ENCODE measurements at regions not wholly inside any gene's neighbourhood (a gene's known extent, or its start where the extent isn't known, plus 50 kb on each side); places are given as distances from the start of the nearest gene placed in this dataset.
"Not testable (repeated sequence)": the region's sequence is repeated elsewhere in the genome, so short reads cannot be mapped to it uniquely, and the experiment has no call there.

DNA sequence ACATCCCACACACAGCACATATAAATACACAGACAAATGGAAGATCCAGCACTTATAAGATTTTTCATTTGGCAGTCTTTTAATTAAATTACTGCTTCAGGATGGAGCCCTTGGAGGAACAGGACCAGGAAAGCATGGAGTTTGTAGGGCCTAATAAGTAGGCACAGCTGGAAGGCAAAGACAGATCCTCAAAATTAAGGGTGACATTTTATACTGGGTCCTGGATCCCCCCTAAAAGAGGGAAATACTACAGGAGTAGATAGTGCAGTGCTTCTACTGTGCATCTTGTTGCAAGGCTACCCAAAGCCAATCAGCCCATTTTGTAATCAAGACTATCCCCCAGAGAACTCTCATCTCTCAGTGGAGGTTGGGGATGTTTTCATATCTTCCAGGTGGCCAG lies 1860.7 kb upstream of the PCDH10 start:
- peaks cover 4% of the 10 kb centered on the region for H3K9me3 ChIP-seq (replicated peaks; ENCODE audit: low read length)
- H3K27me3 ChIP-seq (ENCODE audit: control insufficient read depth, insufficient read depth, low read length), result no peaks in the 10 kb centered on the region
- H3K9ac ChIP-seq (ENCODE audit: low read depth, low read length), result no peak overlapping the region
- H3K4me2 ChIP-seq (ENCODE audit: low read length), result no peak overlapping the region
- H3K36me3 ChIP-seq (ENCODE audit: insufficient read depth, low read length), result no peaks in the 10 kb centered on the region
- H3K4me1 ChIP-seq (ENCODE audit: control insufficient read depth, insufficient read depth, low read length), result no peaks in the 10 kb centered on the region
- no peak overlapping the region for H3K4me3 ChIP-seq (ENCODE audit: low read length)

DNA sequence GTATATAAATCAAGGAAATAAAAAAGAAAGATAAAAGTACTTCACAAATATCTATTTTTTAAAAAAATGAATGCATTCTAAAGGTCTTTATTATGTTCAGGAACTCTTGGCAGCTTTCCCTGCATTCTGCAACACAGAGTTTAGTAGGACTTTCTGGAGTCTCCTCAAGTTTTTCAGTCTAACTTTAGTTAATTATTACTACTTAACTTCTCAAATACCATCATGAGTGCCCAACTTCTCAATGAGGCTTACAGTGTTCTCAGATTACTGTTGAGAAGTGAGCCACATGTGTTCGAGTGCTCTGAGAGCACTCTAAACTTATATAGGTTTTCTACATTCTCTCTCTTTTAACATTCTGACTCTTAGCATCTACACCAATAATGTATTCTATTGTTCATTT lies 1852.9 kb upstream of the PCDH10 start:
- Histone ChIP-seq H3K36me3 (ENCODE audit: insufficient read depth, low read length) (no peaks in the 10 kb centered on the region), H3K4me3 (ENCODE audit: low read length) (no peak overlapping the region), H3K4me1 (ENCODE audit: control insufficient read depth, insufficient read depth, low read length) (no peaks in the 10 kb centered on the region), H3K4me2 (ENCODE audit: low read length) (no peak overlapping the region), H3K9ac (ENCODE audit: low read depth, low read length) (no peak overlapping the region), H3K9me3 (replicated peaks; ENCODE audit: low read length) (no peaks in the 10 kb centered on the region), H3K27me3 (ENCODE audit: control insufficient read depth, insufficient read depth, low read length) (no peaks in the 10 kb centered on the region)

DNA sequence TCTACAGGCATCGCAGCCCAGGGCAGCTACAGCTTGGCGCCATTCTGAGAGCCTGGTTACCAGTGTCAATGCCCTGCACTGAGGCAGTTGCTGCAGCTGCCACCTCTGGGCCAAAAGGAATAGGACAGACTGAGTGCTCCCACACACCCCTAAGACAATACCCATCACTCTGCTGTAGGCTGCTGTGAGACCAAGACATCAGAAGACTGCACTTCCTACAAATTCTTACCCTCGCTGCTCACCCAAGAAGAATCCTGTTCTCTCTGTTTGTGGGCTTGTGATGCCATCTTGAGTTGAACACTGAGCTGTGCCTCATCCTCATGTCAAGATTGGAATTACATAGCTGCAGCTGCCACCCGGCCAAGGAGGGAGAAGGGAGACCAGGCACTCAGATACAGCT lies 1847.0 kb upstream of the PCDH10 start:
- Histone ChIP-seq H3K27me3 (ENCODE audit: control insufficient read depth, insufficient read depth, low read length) (no peaks in the 10 kb centered on the region), H3K4me2 (ENCODE audit: low read length) (no peak overlapping the region), H3K4me1 (ENCODE audit: control insufficient read depth, insufficient read depth, low read length) (no peaks in the 10 kb centered on the region), H3K9me3 (replicated peaks; ENCODE audit: low read length) (peaks cover 6% of the 10 kb centered on the region), H3K4me3 (ENCODE audit: low read length) (no peak overlapping the region), H3K36me3 (ENCODE audit: insufficient read depth, low read length) (no peaks in the 10 kb centered on the region), H3K9ac (ENCODE audit: low read depth, low read length) (no peak overlapping the region)

DNA sequence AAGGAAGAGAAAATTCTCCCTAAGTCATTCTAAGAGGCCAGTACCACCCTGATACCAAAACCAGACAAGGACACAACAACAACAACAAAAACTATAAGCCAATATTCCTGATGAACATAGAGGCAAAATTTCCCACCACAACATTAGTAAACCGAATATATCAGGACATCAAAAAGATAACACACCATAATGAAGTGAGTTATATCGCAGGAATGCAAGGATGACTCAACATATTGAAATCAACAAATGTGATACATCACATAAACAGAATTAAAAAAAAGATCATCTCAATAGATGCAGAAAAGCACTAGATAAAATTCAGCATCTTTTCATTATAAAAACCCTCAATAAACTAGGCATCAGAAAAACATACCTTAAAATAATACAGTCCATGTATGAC lies 1844.4 kb upstream of the PCDH10 start:
- no peak overlapping the region for H3K4me3 ChIP-seq (ENCODE audit: low read length)
- no peaks in the 10 kb centered on the region for H3K4me1 ChIP-seq (ENCODE audit: control insufficient read depth, insufficient read depth, low read length)
- peaks cover 6% of the 10 kb centered on the region for H3K9me3 ChIP-seq (replicated peaks; ENCODE audit: low read length)
- no peak overlapping the region for H3K9ac ChIP-seq (ENCODE audit: low read depth, low read length)
- H3K4me2 ChIP-seq (ENCODE audit: low read length), result no peak overlapping the region
- H3K36me3 ChIP-seq (ENCODE audit: insufficient read depth, low read length), result no peaks in the 10 kb centered on the region
- H3K27me3 ChIP-seq (ENCODE audit: control insufficient read depth, insufficient read depth, low read length), result no peaks in the 10 kb centered on the region

DNA sequence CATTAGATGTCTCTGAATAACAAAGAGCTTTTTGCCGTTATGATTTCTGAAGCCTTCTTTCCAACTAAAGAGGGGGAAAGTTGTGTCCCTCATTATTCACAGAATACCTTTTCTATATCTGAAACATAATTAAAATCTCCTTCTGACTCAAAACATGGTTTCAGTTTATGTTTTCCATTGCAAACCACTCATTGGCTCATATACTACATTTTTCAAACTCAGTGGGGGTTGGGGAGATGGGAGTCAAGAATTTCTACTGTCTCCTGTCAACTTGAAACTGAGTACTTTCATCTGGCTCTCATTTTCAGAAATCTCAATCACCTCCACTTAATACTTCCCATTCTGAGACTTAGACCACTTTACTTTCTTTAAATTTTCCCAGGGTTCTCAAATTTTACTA lies 1839.5 kb upstream of the PCDH10 start:
- H3K9me3 ChIP-seq (replicated peaks; ENCODE audit: low read length), result no peaks in the 10 kb centered on the region
- H3K9ac ChIP-seq (ENCODE audit: low read depth, low read length), result no peak overlapping the region
- no peaks in the 10 kb centered on the region for H3K36me3 ChIP-seq (ENCODE audit: insufficient read depth, low read length)
- no peak overlapping the region for H3K4me3 ChIP-seq (ENCODE audit: low read length)
- H3K4me2 ChIP-seq (ENCODE audit: low read length), result no peak overlapping the region
- no peaks in the 10 kb centered on the region for H3K27me3 ChIP-seq (ENCODE audit: control insufficient read depth, insufficient read depth, low read length)
- no peaks in the 10 kb centered on the region for H3K4me1 ChIP-seq (ENCODE audit: control insufficient read depth, insufficient read depth, low read length)

DNA sequence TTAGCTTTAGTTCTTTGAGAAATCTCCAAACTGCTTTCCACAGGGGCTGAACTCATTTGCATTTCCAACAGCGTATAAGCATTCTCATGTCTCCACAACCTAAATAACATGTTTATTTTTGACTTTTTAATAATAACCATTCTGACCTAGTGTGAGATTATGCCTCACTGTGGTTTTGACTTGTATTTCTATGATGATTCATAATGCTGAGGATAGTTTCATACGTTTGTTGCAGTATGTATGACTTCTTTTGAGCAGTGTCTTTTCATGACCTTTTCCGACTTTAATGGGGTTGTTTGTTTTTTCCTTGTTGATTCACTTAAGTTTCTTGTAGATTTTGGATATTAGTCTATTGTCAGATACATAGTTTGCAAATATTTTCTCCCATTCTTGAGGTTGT lies 1833.0 kb upstream of the PCDH10 start:
- Histone ChIP-seq H3K9me3 (replicated peaks; ENCODE audit: low read length) (no peaks in the 10 kb centered on the region), H3K4me2 (ENCODE audit: low read length) (no peak overlapping the region), H3K9ac (ENCODE audit: low read depth, low read length) (no peak overlapping the region), H3K4me3 (ENCODE audit: low read length) (no peak overlapping the region), H3K4me1 (ENCODE audit: control insufficient read depth, insufficient read depth, low read length) (no peaks in the 10 kb centered on the region), H3K27me3 (ENCODE audit: control insufficient read depth, insufficient read depth, low read length) (no peaks in the 10 kb centered on the region), H3K36me3 (ENCODE audit: insufficient read depth, low read length) (no peaks in the 10 kb centered on the region)

DNA sequence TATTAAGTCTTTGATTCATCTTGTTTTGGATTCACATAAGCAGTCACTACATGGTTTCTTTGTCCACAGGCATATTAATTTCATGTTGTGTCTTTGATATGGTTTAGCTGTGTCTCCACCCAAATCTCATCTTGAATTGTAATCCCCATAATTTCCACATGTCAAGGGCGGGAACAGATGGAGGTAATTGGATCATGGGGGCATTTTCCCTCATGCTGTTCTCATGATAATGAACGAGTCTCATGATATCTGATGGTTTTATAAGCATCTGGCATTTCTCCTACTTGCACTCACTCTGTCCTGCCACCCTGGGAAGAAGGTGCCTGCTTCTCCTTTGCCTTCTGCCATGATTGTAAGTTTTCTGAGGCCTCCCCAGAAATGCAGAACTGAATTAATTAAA lies 1811.2 kb upstream of the PCDH10 start:
- Histone ChIP-seq H3K4me3 (ENCODE audit: low read length) (no peak overlapping the region), H3K4me2 (ENCODE audit: low read length) (no peak overlapping the region), H3K9me3 (replicated peaks; ENCODE audit: low read length) (no peaks in the 10 kb centered on the region)

DNA sequence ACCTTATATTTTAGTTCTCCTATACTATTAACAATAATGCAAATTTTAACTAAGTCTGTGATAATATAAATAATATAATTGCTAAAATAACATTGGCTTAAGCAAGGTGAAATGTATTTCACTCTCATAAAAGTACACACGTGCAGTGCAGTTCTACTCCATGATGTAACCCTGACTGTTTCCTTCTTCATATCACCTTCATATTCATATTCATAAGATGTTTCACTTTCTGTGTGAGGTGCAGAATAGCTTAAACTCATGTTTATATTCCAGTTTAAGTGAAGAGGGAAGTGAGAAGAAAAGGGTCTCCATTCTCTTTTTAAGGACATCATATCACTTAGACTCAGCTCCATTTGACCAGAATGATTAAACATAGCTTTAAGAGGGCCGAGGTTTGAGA lies 1810.0 kb upstream of the PCDH10 start:
- H3K9me3 ChIP-seq (replicated peaks; ENCODE audit: low read length), result no peaks in the 10 kb centered on the region
- H3K4me2 ChIP-seq (ENCODE audit: low read length), result no peak overlapping the region
- no peaks in the 10 kb centered on the region for H3K4me1 ChIP-seq (ENCODE audit: control insufficient read depth, insufficient read depth, low read length)
- no peak overlapping the region for H3K9ac ChIP-seq (ENCODE audit: low read depth, low read length)
- no peaks in the 10 kb centered on the region for H3K36me3 ChIP-seq (ENCODE audit: insufficient read depth, low read length)
- H3K27me3 ChIP-seq (ENCODE audit: control insufficient read depth, insufficient read depth, low read length), result no peaks in the 10 kb centered on the region
- no peak overlapping the region for H3K4me3 ChIP-seq (ENCODE audit: low read length)

More for the DNA sequence above, 1811.2 kb upstream of the PCDH10 start:
- no peaks in the 10 kb centered on the region for H3K27me3 ChIP-seq (ENCODE audit: control insufficient read depth, insufficient read depth, low read length)
- H3K9ac ChIP-seq (ENCODE audit: low read depth, low read length), result no peak overlapping the region
- H3K4me1 ChIP-seq (ENCODE audit: control insufficient read depth, insufficient read depth, low read length), result no peaks in the 10 kb centered on the region
- H3K36me3 ChIP-seq (ENCODE audit: insufficient read depth, low read length), result no peaks in the 10 kb centered on the region

DNA sequence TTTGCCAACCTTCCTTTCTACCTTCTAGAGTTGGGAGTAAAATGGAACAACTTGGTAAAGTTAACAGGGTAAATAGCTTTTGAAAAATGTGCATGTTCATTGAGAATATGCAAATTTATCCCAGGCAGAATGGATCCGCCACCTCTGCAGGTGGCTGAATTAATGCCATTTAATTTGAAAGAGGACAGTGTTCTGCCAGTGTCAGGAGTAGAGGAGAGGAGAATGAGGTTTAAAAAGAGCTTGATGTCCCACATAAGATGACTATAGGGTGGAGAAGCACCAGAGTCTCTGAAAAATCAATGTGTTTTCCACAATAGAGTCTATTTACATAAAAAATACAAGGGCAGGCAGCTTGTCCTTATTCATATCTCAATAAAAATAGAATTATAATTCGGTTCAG lies 1804.3 kb upstream of the PCDH10 start:
- Histone ChIP-seq H3K9ac (ENCODE audit: low read depth, low read length) (no peak overlapping the region), H3K4me1 (ENCODE audit: control insufficient read depth, insufficient read depth, low read length) (no peaks in the 10 kb centered on the region), H3K36me3 (ENCODE audit: insufficient read depth, low read length) (no peaks in the 10 kb centered on the region), H3K4me2 (ENCODE audit: low read length) (no peak overlapping the region), H3K9me3 (replicated peaks; ENCODE audit: low read length) (no peaks in the 10 kb centered on the region), H3K4me3 (ENCODE audit: low read length) (no peak overlapping the region), H3K27me3 (ENCODE audit: control insufficient read depth, insufficient read depth, low read length) (no peaks in the 10 kb centered on the region)

DNA sequence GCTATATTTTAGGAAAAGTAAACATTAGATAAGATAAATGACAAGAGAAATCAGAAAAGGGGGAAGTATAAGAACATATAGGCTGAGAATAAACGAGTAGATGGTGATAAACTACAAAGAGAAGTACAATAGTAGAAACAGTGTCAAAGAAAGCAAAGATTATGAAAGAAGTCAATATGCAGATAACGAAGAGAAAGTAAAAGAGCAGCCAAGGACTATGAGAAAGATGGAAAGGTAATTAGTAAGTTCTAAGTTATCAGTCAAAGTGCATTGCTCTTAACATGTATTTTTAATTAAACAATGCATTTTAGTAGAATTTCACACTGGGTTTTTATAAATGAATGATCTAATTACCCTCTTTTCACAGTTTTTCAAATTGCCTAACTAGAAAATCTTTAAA lies 1801.3 kb upstream of the PCDH10 start:
- Histone ChIP-seq H3K36me3 (ENCODE audit: insufficient read depth, low read length) (no peaks in the 10 kb centered on the region), H3K27me3 (ENCODE audit: control insufficient read depth, insufficient read depth, low read length) (no peaks in the 10 kb centered on the region), H3K4me3 (ENCODE audit: low read length) (no peak overlapping the region), H3K4me1 (ENCODE audit: control insufficient read depth, insufficient read depth, low read length) (no peaks in the 10 kb centered on the region), H3K4me2 (ENCODE audit: low read length) (no peak overlapping the region), H3K9me3 (replicated peaks; ENCODE audit: low read length) (no peaks in the 10 kb centered on the region), H3K9ac (ENCODE audit: low read depth, low read length) (no peak overlapping the region)

DNA sequence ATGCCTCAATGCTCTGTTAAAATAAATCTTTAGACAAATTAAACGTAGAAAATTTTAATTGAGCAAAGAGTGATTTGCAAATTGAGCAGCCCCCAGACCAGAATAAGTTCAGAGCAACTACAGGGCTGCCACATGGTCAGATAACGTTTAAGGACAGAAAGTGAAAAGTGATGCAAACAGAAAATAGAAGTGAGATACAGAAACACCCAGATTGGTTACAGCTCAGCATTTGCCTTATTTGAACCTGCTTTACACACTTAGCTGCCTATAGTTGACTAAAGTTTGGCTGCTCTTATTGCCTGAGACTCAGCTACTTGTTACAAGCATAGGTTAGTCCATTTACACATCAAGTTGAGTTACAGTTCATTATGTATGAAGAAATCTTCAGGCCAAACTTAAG lies 1800.8 kb upstream of the PCDH10 start:
- no peaks in the 10 kb centered on the region for H3K27me3 ChIP-seq (ENCODE audit: control insufficient read depth, insufficient read depth, low read length)
- H3K4me1 ChIP-seq (ENCODE audit: control insufficient read depth, insufficient read depth, low read length), result no peaks in the 10 kb centered on the region
- H3K9ac ChIP-seq (ENCODE audit: low read depth, low read length), result no peak overlapping the region
- no peaks in the 10 kb centered on the region for H3K36me3 ChIP-seq (ENCODE audit: insufficient read depth, low read length)
- no peak overlapping the region for H3K4me3 ChIP-seq (ENCODE audit: low read length)
- no peaks in the 10 kb centered on the region for H3K9me3 ChIP-seq (replicated peaks; ENCODE audit: low read length)
- H3K4me2 ChIP-seq (ENCODE audit: low read length), result no peak overlapping the region

DNA sequence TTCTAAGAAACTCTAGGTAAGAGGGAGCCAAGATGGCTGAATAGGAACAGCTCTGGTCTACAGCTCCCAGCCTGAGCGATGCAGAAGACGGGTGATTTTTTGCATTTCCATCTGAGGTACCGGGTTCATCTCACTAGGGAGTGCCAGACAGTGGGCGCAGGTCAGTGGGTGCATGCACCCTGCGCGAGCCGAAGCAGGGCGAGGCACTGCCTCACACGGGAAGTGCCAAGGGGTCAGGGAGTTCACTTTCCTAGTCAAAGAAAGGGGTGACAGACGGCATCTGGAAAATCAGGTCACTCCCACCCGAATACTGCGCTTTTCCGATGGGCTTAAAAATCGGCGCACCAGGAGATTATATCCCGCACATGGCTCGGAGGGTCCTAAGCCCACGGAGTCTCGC lies 1796.7 kb upstream of the PCDH10 start:
- not testable (repeated sequence) for H3K4me3 ChIP-seq (ENCODE audit: low read length); H3K4me2 ChIP-seq (ENCODE audit: low read length); H3K27me3 ChIP-seq (ENCODE audit: control insufficient read depth, insufficient read depth, low read length); H3K36me3 ChIP-seq (ENCODE audit: insufficient read depth, low read length); H3K9me3 ChIP-seq (replicated peaks; ENCODE audit: low read length); H3K9ac ChIP-seq (ENCODE audit: low read depth, low read length); H3K4me1 ChIP-seq (ENCODE audit: control insufficient read depth, insufficient read depth, low read length)

DNA sequence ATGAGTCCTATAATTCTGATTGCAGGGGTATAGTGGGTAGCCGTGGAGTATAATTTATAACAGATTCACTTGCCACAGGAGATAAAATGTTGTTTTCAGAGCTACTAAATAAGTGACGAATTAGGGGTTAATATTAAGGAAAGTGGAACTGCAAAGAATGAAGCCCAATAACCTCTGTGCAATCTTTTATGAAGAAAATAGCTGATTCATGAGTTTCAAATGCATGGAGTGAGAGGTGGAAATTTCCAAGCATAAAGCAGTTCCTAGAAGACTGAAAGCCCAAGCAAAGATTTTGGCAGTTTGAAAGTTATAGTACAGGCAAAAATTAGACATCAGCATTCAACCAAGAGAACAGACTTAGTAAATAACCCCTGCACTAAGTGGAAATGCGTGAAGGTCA lies 1782.4 kb upstream of the PCDH10 start:
- no peak overlapping the region for H3K4me3 ChIP-seq (ENCODE audit: low read length)
- H3K4me2 ChIP-seq (ENCODE audit: low read length), result no peak overlapping the region
- H3K9ac ChIP-seq (ENCODE audit: low read depth, low read length), result no peak overlapping the region
- no peaks in the 10 kb centered on the region for H3K36me3 ChIP-seq (ENCODE audit: insufficient read depth, low read length)
- no peaks in the 10 kb centered on the region for H3K4me1 ChIP-seq (ENCODE audit: control insufficient read depth, insufficient read depth, low read length)
- no peaks in the 10 kb centered on the region for H3K9me3 ChIP-seq (replicated peaks; ENCODE audit: low read length)
- H3K27me3 ChIP-seq (ENCODE audit: control insufficient read depth, insufficient read depth, low read length), result no peaks in the 10 kb centered on the region
